Trophoblast cell (in vitro differentiated cells and primary cell): ENCODE measurements at regions not wholly inside any gene's neighbourhood (a gene's known extent, or its start where the extent isn't known, plus 50 kb on each side); places are given as distances from the start of the nearest gene placed in this dataset.
"Not testable (repeated sequence)": the region's sequence is repeated elsewhere in the genome, so short reads cannot be mapped to it uniquely, and the experiment has no call there.

Experiments used
- DNase-seq, 2 donors: peaks; one replicate each; pipeline ENCODE4 v3.0.0-alpha.2; 2016
- H2AFZ ChIP-seq: 2 replicates; pipeline ENCODE4 v1.6.1; 2013; ENCODE audit warnings: low read length, moderate library complexity, mild to moderate bottlenecking; ENCODE audit not compliant: insufficient read depth, poor library complexity
- H2AK5ac ChIP-seq: 2 replicates; pipeline ENCODE4 v1.6.1; 2013; ENCODE audit warnings: mild to moderate bottlenecking, low read length
- H2BK120ac ChIP-seq: 2 replicates; pipeline ENCODE4 v1.6.1; 2013; ENCODE audit warnings: low read length, mild to moderate bottlenecking, moderate library complexity; ENCODE audit not compliant: insufficient read depth, poor library complexity
- H2BK12ac ChIP-seq: 2 replicates; pipeline ENCODE4 v1.6.1; 2013; ENCODE audit warnings: mild to moderate bottlenecking, low read length, moderate library complexity
- H2BK5ac ChIP-seq: 2 replicates; pipeline ENCODE4 v1.6.1; 2013; ENCODE audit warnings: low read length, low read depth, moderate library complexity, mild to moderate bottlenecking; ENCODE audit not compliant: poor library complexity
- H3K14ac ChIP-seq: 2 replicates; pipeline ENCODE4 v1.6.1; 2013; ENCODE audit warnings: mild to moderate bottlenecking, low read length
- H3K18ac ChIP-seq: 2 replicates; pipeline ENCODE4 v1.6.1; 2013; ENCODE audit warnings: mild to moderate bottlenecking, low read length
- H3K23ac ChIP-seq: 2 replicates; pipeline ENCODE4 v1.6.1; 2013; ENCODE audit warnings: low read length
- H3K27ac ChIP-seq: 2 replicates; pipeline ENCODE4 v1.5.1; 2013; ENCODE audit warnings: low read depth, mild to moderate bottlenecking, inconsistent platforms, low read length, moderate library complexity
- H3K27me3 ChIP-seq: 2 replicates; pipeline ENCODE4 v1.6.1; 2013; ENCODE audit warnings: inconsistent platforms, mild to moderate bottlenecking, low read length, moderate library complexity; ENCODE audit not compliant: insufficient read depth
- H3K36me3 ChIP-seq, 2 experiments: 1 replicate in 1 of 2; 2 replicates in 1 of 2; pipeline ENCODE4 v1.6.1; 2013; ENCODE audit warnings: low read length in 2 of 2, mild to moderate bottlenecking in 2 of 2, moderate library complexity in 1 of 2; ENCODE audit not compliant: insufficient read depth in 2 of 2, control insufficient read depth in 1 of 2
- H3K4ac ChIP-seq: 2 replicates; pipeline ENCODE4 v1.6.1; 2013; ENCODE audit warnings: low read depth, mild to moderate bottlenecking, low read length, moderate library complexity
- H3K4me1 ChIP-seq, 2 experiments: 1 replicate in 1 of 2; 2 replicates in 1 of 2; pipeline ENCODE4 v1.6.1; 2013; ENCODE audit warnings: low read length in 2 of 2, mild to moderate bottlenecking in 2 of 2, moderate library complexity in 1 of 2; ENCODE audit not compliant: insufficient read depth in 2 of 2, control insufficient read depth in 1 of 2
- H3K4me2 ChIP-seq: 2 replicates; pipeline ENCODE4 v1.6.1; 2013; ENCODE audit warnings: inconsistent platforms, mild to moderate bottlenecking, low read length, moderate library complexity
- H3K4me3 ChIP-seq: 2 replicates; pipeline ENCODE4 v1.5.1; 2013; ENCODE audit warnings: mild to moderate bottlenecking, low read depth, low read length, inconsistent platforms
- H3K79me1 ChIP-seq: one replicate; pipeline ENCODE4 v1.6.1; 2013; ENCODE audit warnings: low read length
- H3K79me2 ChIP-seq: 2 replicates; pipeline ENCODE4 v1.6.1; 2013; ENCODE audit warnings: low read length, mild to moderate bottlenecking; ENCODE audit not compliant: control insufficient read depth, insufficient read depth, poor library complexity
- H3K9ac ChIP-seq: 2 replicates; pipeline ENCODE4 v1.6.1; 2013; ENCODE audit warnings: mild to moderate bottlenecking, low read length
- H3K9me3 ChIP-seq: 2 replicates; pipeline ENCODE4 v1.6.1; 2013; ENCODE audit warnings: low read depth, mild to moderate bottlenecking, control low read depth, inconsistent platforms, low read length; ENCODE audit not compliant: insufficient read depth
- H4K12ac ChIP-seq: 2 replicates; pipeline ENCODE4 v1.6.1; 2013; ENCODE audit warnings: low read depth, mild to moderate bottlenecking, low read length, moderate library complexity
- H4K8ac ChIP-seq: 2 replicates; pipeline ENCODE4 v1.6.1; 2013; ENCODE audit warnings: low read depth, mild to moderate bottlenecking, low read length, moderate library complexity
- H4K91ac ChIP-seq: one replicate; pipeline ENCODE4 v1.6.1; 2013; ENCODE audit warnings: low read depth, mild to moderate bottlenecking, low read length, moderate library complexity
- WGBS: extraction: QIAGEN DNeasy Blood & Tissue Kit; methylation state at CpG from one replicate; pipeline ENCODE4 v1.1.7; 2013; ENCODE audit warnings: missing lambda C conversion rate; ENCODE audit not compliant: insufficient read length, insufficient coverage; ENCODE audit errors: extremely low coverage; 5-methylcytosine and 5-hydroxymethylcytosine counted together

GRCh38 chr4:28062562-28062961 lies 1201.9 kb downstream of the STIM2 start:
- Histone ChIP-seq H3K9ac (no peak overlapping the region), H3K9me3 (no peaks in the 10 kb centered on the region), H3K27me3 (no peaks in the 10 kb centered on the region), H2BK5ac (no peak overlapping the region), H4K91ac (no peak overlapping the region), H3K36me3 (no peaks in the 10 kb centered on the region), H3K27ac (no peak overlapping the region), H3K4me2 (no peak overlapping the region), H3K4ac (no peak overlapping the region), H2AK5ac (no peak overlapping the region), H2BK120ac (no peak overlapping the region), H3K79me2 (no peaks in the 10 kb centered on the region), H4K12ac (no peak overlapping the region), H2AFZ (no peak overlapping the region), H3K4me1 (no peaks in the 10 kb centered on the region), H2BK12ac (no peak overlapping the region), H4K8ac (no peak overlapping the region), H3K79me1 (no peaks in the 10 kb centered on the region), H3K23ac (no peak overlapping the region), H3K18ac (no peak overlapping the region), H3K4me3 (no peak overlapping the region), H3K14ac (no peak overlapping the region)
- no peak for DNase-seq
- WGBS, result no CpG with 5 or more reads among the region's 3 CpGs

GRCh38 chr4:28073860-28074555 lies 1213.4 kb downstream of the STIM2 start:
- H3K14ac ChIP-seq, result no peak overlapping the region
- no peak overlapping the region for H2BK12ac ChIP-seq
- H3K23ac ChIP-seq, result no peak overlapping the region
- H3K79me1 ChIP-seq, result no peaks in the 10 kb centered on the region
- H3K4me3 ChIP-seq, result no peak overlapping the region
- no peak overlapping the region for H4K12ac ChIP-seq
- no peak overlapping the region for H2BK120ac ChIP-seq
- H3K27ac ChIP-seq, result no peak overlapping the region
- no peak overlapping the region for H3K18ac ChIP-seq
- no peak overlapping the region for H2BK5ac ChIP-seq
- no CpG with 5 or more reads among the region's 12 CpGs for WGBS
- H3K79me2 ChIP-seq, result no peaks in the 10 kb centered on the region
- DNase-seq, result peak in 1 of 2 donors; percentile 1
- H2AFZ ChIP-seq, result no peak overlapping the region
- no peak overlapping the region for H3K4ac ChIP-seq
- H2AK5ac ChIP-seq, result no peak overlapping the region
- H3K4me1 ChIP-seq, result no peaks in the 10 kb centered on the region
- no peak overlapping the region for H3K9ac ChIP-seq
- no peaks in the 10 kb centered on the region for H3K36me3 ChIP-seq
- H3K9me3 ChIP-seq, result no peaks in the 10 kb centered on the region
- H4K8ac ChIP-seq, result no peak overlapping the region
- H4K91ac ChIP-seq, result no peak overlapping the region
- no peaks in the 10 kb centered on the region for H3K27me3 ChIP-seq
- no peak overlapping the region for H3K4me2 ChIP-seq

GRCh38 chr4:28075401-28075956 lies 1214.8 kb downstream of the STIM2 start:
- Histone ChIP-seq H2BK120ac (no peak overlapping the region), H2AK5ac (no peak overlapping the region), H4K91ac (no peak overlapping the region), H3K79me1 (no peaks in the 10 kb centered on the region), H4K8ac (no peak overlapping the region), H2BK12ac (no peak overlapping the region), H3K18ac (no peak overlapping the region), H3K27ac (no peak overlapping the region), H4K12ac (no peak overlapping the region), H3K14ac (no peak overlapping the region), H3K27me3 (no peaks in the 10 kb centered on the region), H3K4ac (no peak overlapping the region), H3K4me3 (no peak overlapping the region), H3K4me2 (no peak overlapping the region), H3K9ac (no peak overlapping the region), H2BK5ac (no peak overlapping the region), H3K79me2 (no peaks in the 10 kb centered on the region), H3K36me3 (no peaks in the 10 kb centered on the region), H3K9me3 (no peaks in the 10 kb centered on the region), H3K23ac (no peak overlapping the region), H2AFZ (no peak overlapping the region), H3K4me1 (no peaks in the 10 kb centered on the region)
- DNase-seq, result no peak

GRCh38 chr4:28077203-28077602 lies 1216.6 kb downstream of the STIM2 start:
- not testable (repeated sequence) for H3K18ac ChIP-seq, H4K8ac ChIP-seq, DNase-seq, H3K9me3 ChIP-seq, H3K4me3 ChIP-seq, H3K4me1 ChIP-seq, H3K79me1 ChIP-seq, H4K91ac ChIP-seq, H3K9ac ChIP-seq, H3K14ac ChIP-seq, H3K4me2 ChIP-seq, H2AK5ac ChIP-seq, H3K27me3 ChIP-seq, H2BK5ac ChIP-seq, H2BK12ac ChIP-seq, H2AFZ ChIP-seq, H3K23ac ChIP-seq, H3K36me3 ChIP-seq, H3K4ac ChIP-seq, H3K27ac ChIP-seq, H2BK120ac ChIP-seq, H4K12ac ChIP-seq, H3K79me2 ChIP-seq
- WGBS, result no CpG with 5 or more reads among the region's 9 CpGs
